ENCODE measurements at regions not wholly inside any gene's neighbourhood (a gene's known extent, or its start where the extent isn't known, plus 50 kb on each side); places are given as distances from the start of the nearest gene placed in this dataset.

DNA sequence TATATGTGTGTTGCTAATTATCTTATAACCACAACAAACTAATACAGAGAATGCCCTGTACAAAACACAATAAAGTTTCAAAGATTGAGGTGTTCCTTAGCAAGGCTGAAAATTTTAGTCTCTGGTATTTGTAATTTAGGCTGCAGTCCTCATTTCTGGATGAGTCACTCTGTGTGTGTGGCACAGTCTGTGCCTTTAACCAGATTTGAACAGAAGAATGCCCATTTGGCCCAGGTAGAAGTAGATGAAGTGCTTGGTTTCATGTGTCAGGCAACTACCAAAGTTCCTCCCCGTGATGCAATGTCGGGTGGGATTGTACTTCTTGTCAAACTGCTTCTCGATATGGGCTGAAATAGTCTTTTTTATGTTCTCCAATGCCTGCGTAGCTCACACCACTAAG is 91.6 kb upstream of the H2AZ1 start:
- H3K4me1 ChIP-seq (ENCODE audit: control insufficient read depth, insufficient read depth, low read length): no peaks in the 10 kb centered on the region

DNA sequence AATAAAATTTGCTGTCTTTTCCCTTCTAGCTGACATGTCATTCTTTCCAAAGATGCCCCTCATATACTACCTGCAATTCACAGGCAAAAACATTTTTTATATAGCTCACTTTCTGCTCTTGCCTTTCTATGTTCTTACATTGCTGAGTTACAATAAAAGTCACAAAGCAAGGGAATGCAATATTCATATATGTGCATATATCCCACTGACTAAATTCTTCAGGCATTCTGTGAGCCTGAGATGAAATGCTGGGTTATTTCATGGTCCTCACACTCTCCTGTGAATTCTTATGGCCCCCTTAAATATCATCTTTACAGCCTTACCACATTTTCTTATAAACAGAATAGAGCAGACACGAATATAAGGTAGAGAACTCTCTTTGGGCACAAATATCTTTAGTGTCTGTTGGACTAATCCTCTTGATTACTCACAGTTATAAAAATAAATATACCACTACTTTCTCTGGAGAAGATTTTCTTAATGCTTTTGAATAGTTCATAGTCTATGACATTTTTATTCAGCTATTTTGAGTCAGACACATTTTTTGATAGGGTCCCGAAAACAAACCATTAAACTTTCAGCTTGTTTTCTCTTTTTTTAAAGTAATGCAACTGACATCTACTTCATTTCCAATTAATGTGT is 84.1 kb upstream of the H2AZ1 start:
- no peaks in the 10 kb centered on the region for H3K27me3 ChIP-seq (ENCODE audit: control insufficient read depth, insufficient read depth, low read length)
- H3K4me3 ChIP-seq (ENCODE audit: low read depth, low read length): no peak overlapping the region
- H3K4me1 ChIP-seq (ENCODE audit: control insufficient read depth, insufficient read depth, low read length): no peaks in the 10 kb centered on the region
- H3K9me3 ChIP-seq (ENCODE audit: control insufficient read depth, insufficient read depth, low read depth, low read length): peaks cover 11% of the 10 kb centered on the region
- no peaks in the 10 kb centered on the region for H3K36me3 ChIP-seq (ENCODE audit: control insufficient read depth, insufficient read depth, low read length)
- H3K27ac ChIP-seq (ENCODE audit: low read depth, low read length): no peak overlapping the region
- H3K9ac ChIP-seq (ENCODE audit: low read length): no peak overlapping the region

More for the DNA sequence above, 91.6 kb upstream of the H2AZ1 start:
- Histone ChIP-seq H3K36me3 (ENCODE audit: control insufficient read depth, insufficient read depth, low read length) (no peaks in the 10 kb centered on the region), H3K9me3 (ENCODE audit: control insufficient read depth, insufficient read depth, low read depth, low read length) (no peaks in the 10 kb centered on the region), H3K27ac (ENCODE audit: low read depth, low read length) (no peak overlapping the region), H3K9ac (ENCODE audit: low read length) (no peak overlapping the region), H3K4me3 (ENCODE audit: low read depth, low read length) (no peak overlapping the region), H3K27me3 (ENCODE audit: control insufficient read depth, insufficient read depth, low read length) (no peaks in the 10 kb centered on the region)

GRCh38 chr4:100026066-100026465 is 76.0 kb upstream of the H2AZ1 start:
- Histone ChIP-seq H3K36me3 (ENCODE audit: control insufficient read depth, insufficient read depth, low read length) (no peaks in the 10 kb centered on the region), H3K9ac (ENCODE audit: low read length) (no peak overlapping the region), H3K9me3 (ENCODE audit: control insufficient read depth, insufficient read depth, low read depth, low read length) (no peaks in the 10 kb centered on the region), H3K4me1 (ENCODE audit: control insufficient read depth, insufficient read depth, low read length) (peaks cover 9% of the 10 kb centered on the region), H3K27me3 (ENCODE audit: control insufficient read depth, insufficient read depth, low read length) (no peaks in the 10 kb centered on the region), H3K27ac (ENCODE audit: low read depth, low read length) (no peak overlapping the region), H3K4me3 (ENCODE audit: low read depth, low read length) (no peak overlapping the region)

DNA sequence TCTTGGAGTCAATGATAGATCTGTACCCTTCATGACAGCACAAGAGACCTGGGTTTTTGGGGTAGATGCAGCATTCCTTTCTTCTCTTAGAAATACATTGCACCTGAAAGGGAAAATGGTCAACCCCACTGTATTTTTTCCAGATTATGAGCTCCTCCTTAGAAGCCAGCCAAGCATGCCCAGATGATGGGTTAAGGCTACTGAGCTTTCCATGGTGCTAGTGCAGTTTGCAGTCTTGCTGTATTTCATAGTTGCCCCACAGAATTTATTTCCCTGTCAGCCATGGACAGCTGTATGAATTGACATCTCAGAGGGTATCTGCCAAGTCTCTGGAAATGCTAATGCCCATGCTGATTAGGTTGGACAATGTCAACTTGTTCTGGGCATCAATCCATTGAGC is 73.7 kb upstream of the H2AZ1 start:
- H3K9me3 ChIP-seq (ENCODE audit: control insufficient read depth, insufficient read depth, low read depth, low read length): 0 out of 2 replicates have a peak, but pooled peaks cover 3% of the 10 kb centered on the region
- H3K4me3 ChIP-seq (ENCODE audit: low read depth, low read length): no peak overlapping the region
- H3K9ac ChIP-seq (ENCODE audit: low read length): no peak overlapping the region
- no peaks in the 10 kb centered on the region for H3K27me3 ChIP-seq (ENCODE audit: control insufficient read depth, insufficient read depth, low read length)
- no peaks in the 10 kb centered on the region for H3K36me3 ChIP-seq (ENCODE audit: control insufficient read depth, insufficient read depth, low read length)
- no peak overlapping the region for H3K27ac ChIP-seq (ENCODE audit: low read depth, low read length)
- H3K4me1 ChIP-seq (ENCODE audit: control insufficient read depth, insufficient read depth, low read length): peaks cover 9% of the 10 kb centered on the region

GRCh38 chr4:100022792-100023222 is 72.7 kb upstream of the H2AZ1 start:
- H3K36me3 ChIP-seq (ENCODE audit: control insufficient read depth, insufficient read depth, low read length): no peaks in the 10 kb centered on the region
- no peaks in the 10 kb centered on the region for H3K27me3 ChIP-seq (ENCODE audit: control insufficient read depth, insufficient read depth, low read length)
- no peak overlapping the region for H3K9ac ChIP-seq (ENCODE audit: low read length)
- H3K27ac ChIP-seq (ENCODE audit: low read depth, low read length): no peak overlapping the region
- H3K4me1 ChIP-seq (ENCODE audit: control insufficient read depth, insufficient read depth, low read length): peaks cover 9% of the 10 kb centered on the region
- no peak overlapping the region for H3K4me3 ChIP-seq (ENCODE audit: low read depth, low read length)
- 0 out of 2 replicates have a peak, but pooled peaks cover 3% of the 10 kb centered on the region for H3K9me3 ChIP-seq (ENCODE audit: control insufficient read depth, insufficient read depth, low read depth, low read length)

GRCh38 chr4:100019821-100020220 is 69.7 kb upstream of the H2AZ1 start:
- Histone ChIP-seq H3K4me3 (ENCODE audit: low read depth, low read length) (no peak overlapping the region), H3K27ac (ENCODE audit: low read depth, low read length) (no peak overlapping the region), H3K4me1 (ENCODE audit: control insufficient read depth, insufficient read depth, low read length) (peaks cover 9% of the 10 kb centered on the region), H3K9me3 (ENCODE audit: control insufficient read depth, insufficient read depth, low read depth, low read length) (0 out of 2 replicates have a peak, but pooled peaks cover 3% of the 10 kb centered on the region), H3K9ac (ENCODE audit: low read length) (no peak overlapping the region), H3K27me3 (ENCODE audit: control insufficient read depth, insufficient read depth, low read length) (no peaks in the 10 kb centered on the region), H3K36me3 (ENCODE audit: control insufficient read depth, insufficient read depth, low read length) (no peaks in the 10 kb centered on the region)

DNA sequence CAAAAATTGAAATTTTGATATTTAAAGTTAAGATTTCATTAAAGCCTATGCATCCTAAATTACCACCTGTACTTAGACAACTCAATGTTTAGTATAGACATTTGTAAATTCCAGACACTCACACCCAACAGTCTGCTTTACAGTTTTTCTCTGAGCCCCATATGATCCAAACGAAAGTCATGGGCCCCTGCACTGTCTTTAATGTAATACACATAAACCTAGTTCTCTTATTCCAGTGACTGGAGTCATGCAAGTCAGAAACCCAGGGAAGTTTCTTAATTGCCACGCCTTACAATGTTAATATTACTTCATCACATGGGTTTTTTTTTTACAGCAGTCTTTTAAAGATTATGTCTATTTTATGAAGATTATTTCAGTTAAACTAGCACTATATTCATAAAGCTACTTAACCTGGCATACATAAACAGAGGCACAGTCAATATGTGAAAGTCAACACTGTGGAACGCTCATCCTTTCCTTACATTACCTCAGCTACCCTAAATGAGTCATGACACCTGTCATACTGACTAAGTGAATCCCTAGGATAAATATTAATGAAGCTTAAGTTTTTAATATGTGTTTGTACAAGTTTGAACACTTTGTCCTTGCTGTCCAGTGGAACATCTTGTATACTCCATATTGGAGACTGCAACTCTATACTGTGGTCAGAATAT is 67.7 kb upstream of the H2AZ1 start:
- Histone ChIP-seq H3K27ac (ENCODE audit: low read depth, low read length) (no peak overlapping the region), H3K9ac (ENCODE audit: low read length) (no peak overlapping the region), H3K4me3 (ENCODE audit: low read depth, low read length) (no peak overlapping the region)

DNA sequence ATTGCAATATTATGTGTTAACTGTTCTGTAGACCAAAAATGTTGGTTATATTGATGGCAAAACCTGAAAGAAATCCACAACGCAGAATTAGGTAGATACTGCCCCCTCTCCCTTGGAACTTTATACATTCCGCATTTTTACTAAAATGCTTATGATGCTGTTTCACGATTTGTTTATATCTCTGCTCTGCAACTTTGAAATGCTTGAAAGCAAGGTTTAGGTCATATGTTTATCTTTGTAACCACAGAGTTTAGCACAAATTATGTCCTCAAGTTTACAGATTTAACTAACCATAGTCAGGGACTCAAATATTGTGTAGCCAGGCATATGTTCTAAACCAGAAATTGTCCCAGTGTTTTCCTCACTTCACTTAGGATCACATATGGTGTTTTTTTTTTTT is 66.1 kb upstream of the H2AZ1 start:
- no peak overlapping the region for H3K27ac ChIP-seq (ENCODE audit: low read depth, low read length)
- no peaks in the 10 kb centered on the region for H3K36me3 ChIP-seq (ENCODE audit: control insufficient read depth, insufficient read depth, low read length)
- H3K4me1 ChIP-seq (ENCODE audit: control insufficient read depth, insufficient read depth, low read length): no peaks in the 10 kb centered on the region
- no peaks in the 10 kb centered on the region for H3K27me3 ChIP-seq (ENCODE audit: control insufficient read depth, insufficient read depth, low read length)
- no peak overlapping the region for H3K9ac ChIP-seq (ENCODE audit: low read length)
- H3K9me3 ChIP-seq (ENCODE audit: control insufficient read depth, insufficient read depth, low read depth, low read length): 0 out of 2 replicates have a peak, but pooled peaks cover 3% of the 10 kb centered on the region
- H3K4me3 ChIP-seq (ENCODE audit: low read depth, low read length): no peak overlapping the region

More for the DNA sequence above, 67.7 kb upstream of the H2AZ1 start:
- Histone ChIP-seq H3K27me3 (ENCODE audit: control insufficient read depth, insufficient read depth, low read length) (no peaks in the 10 kb centered on the region), H3K4me1 (ENCODE audit: control insufficient read depth, insufficient read depth, low read length) (peaks cover 3% of the 10 kb centered on the region), H3K36me3 (ENCODE audit: control insufficient read depth, insufficient read depth, low read length) (no peaks in the 10 kb centered on the region), H3K9me3 (ENCODE audit: control insufficient read depth, insufficient read depth, low read depth, low read length) (0 out of 2 replicates have a peak, but pooled peaks cover 3% of the 10 kb centered on the region)

- no peak overlapping the region for H3K4me3 ChIP-seq (ENCODE audit: low read depth, low read length)
- no peaks in the 10 kb centered on the region for H3K4me1 ChIP-seq (ENCODE audit: control insufficient read depth, insufficient read depth, low read length)
- H3K27me3 ChIP-seq (ENCODE audit: control insufficient read depth, insufficient read depth, low read length): no peaks in the 10 kb centered on the region
- H3K9me3 ChIP-seq (ENCODE audit: control insufficient read depth, insufficient read depth, low read depth, low read length): no peaks in the 10 kb centered on the region
- no peak overlapping the region for H3K27ac ChIP-seq (ENCODE audit: low read depth, low read length)
- H3K36me3 ChIP-seq (ENCODE audit: control insufficient read depth, insufficient read depth, low read length): no peaks in the 10 kb centered on the region
- no peak overlapping the region for H3K9ac ChIP-seq (ENCODE audit: low read length)
Measured at GRCh38 chr4:100014616-100015015, 64.5 kb upstream of the H2AZ1 start.

GRCh38 chr4:100009490-100009889 is 59.4 kb upstream of the H2AZ1 start:
- no peak overlapping the region for H3K4me3 ChIP-seq (ENCODE audit: low read depth, low read length)
- H3K27ac ChIP-seq (ENCODE audit: low read depth, low read length): no peak overlapping the region
- H3K27me3 ChIP-seq (ENCODE audit: control insufficient read depth, insufficient read depth, low read length): no peaks in the 10 kb centered on the region
- H3K36me3 ChIP-seq (ENCODE audit: control insufficient read depth, insufficient read depth, low read length): no peaks in the 10 kb centered on the region
- no peak overlapping the region for H3K9ac ChIP-seq (ENCODE audit: low read length)
- H3K9me3 ChIP-seq (ENCODE audit: control insufficient read depth, insufficient read depth, low read depth, low read length): peaks cover 7% of the 10 kb centered on the region
- H3K4me1 ChIP-seq (ENCODE audit: control insufficient read depth, insufficient read depth, low read length): no peaks in the 10 kb centered on the region

DNA sequence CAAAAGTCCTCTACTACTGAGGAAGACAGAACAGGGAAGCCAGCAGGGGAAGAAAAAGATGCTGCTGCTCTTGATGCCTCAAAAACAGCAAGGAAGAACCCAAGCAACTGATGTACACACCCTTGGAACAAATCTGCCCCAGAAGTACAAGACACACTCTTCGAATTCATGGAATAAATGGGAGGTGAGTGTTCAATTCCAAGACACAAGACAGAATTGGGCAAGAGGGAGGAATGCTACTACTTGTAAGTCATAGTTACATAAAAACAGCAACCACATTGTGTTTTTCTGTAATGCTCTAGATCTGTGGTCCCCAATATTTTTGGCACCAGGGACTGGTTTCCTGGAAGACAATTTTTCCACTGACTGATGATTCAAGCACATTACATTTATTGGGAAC is 58.0 kb upstream of the H2AZ1 start:
- no peak overlapping the region for H3K9ac ChIP-seq (ENCODE audit: low read length)
- no peak overlapping the region for H3K4me3 ChIP-seq (ENCODE audit: low read depth, low read length)
- H3K27me3 ChIP-seq (ENCODE audit: control insufficient read depth, insufficient read depth, low read length): no peaks in the 10 kb centered on the region
- no peaks in the 10 kb centered on the region for H3K4me1 ChIP-seq (ENCODE audit: control insufficient read depth, insufficient read depth, low read length)
- H3K36me3 ChIP-seq (ENCODE audit: control insufficient read depth, insufficient read depth, low read length): no peaks in the 10 kb centered on the region
- H3K27ac ChIP-seq (ENCODE audit: low read depth, low read length): no peak overlapping the region
- peaks cover 7% of the 10 kb centered on the region for H3K9me3 ChIP-seq (ENCODE audit: control insufficient read depth, insufficient read depth, low read depth, low read length)
